Kidney glomerular epithelial cell (primary cell): ENCODE measurements at regions not wholly inside any gene's neighbourhood (a gene's known extent, or its start where the extent isn't known, plus 50 kb on each side); places are given as distances from the start of the nearest gene placed in this dataset.

Experiments used
- DNase-seq: peaks from one replicate; lab custom pipeline; 2025; lab: John Stamatoyannopoulos, UW

- DNase-seq: no peak
Observed at GRCh38 chr18:24786027-24786426, 325.6 kb downstream of the HRH4 start.

GRCh38 chr18:24790347-24790746 lies 329.9 kb downstream of the HRH4 start:
- DNase-seq: no peak

- DNase-seq: no peak
Observed at GRCh38 chr18:24791751-24792545, 331.5 kb downstream of the HRH4 start.

GRCh38 chr18:24793742-24794141 lies 333.3 kb downstream of the HRH4 start:
- DNase-seq: no peak

GRCh38 chr18:24795129-24795528 lies 334.7 kb downstream of the HRH4 start:
- DNase-seq: no peak

- DNase-seq: no peak
Observed at GRCh38 chr18:24797981-24798380, 337.5 kb downstream of the HRH4 start.

GRCh38 chr18:24799176-24799575 lies 338.7 kb downstream of the HRH4 start:
- DNase-seq: no peak

GRCh38 chr18:24799720-24800119 lies 339.3 kb downstream of the HRH4 start:
- DNase-seq: no peak

GRCh38 chr18:24801001-24801400 lies 340.6 kb downstream of the HRH4 start:
- DNase-seq: no peak

GRCh38 chr18:24802456-24802855 lies 342.0 kb downstream of the HRH4 start:
- no peak for DNase-seq

- no peak for DNase-seq
Observed at GRCh38 chr18:24805156-24805555, 344.7 kb downstream of the HRH4 start.

GRCh38 chr18:24809173-24809950 lies 348.9 kb downstream of the HRH4 start:
- DNase-seq: no peak

GRCh38 chr18:24810561-24811305 lies 350.3 kb downstream of the HRH4 start:
- DNase-seq: no peak

GRCh38 chr18:24811950-24812681 lies 351.7 kb downstream of the HRH4 start:
- DNase-seq: no peak

GRCh38 chr18:24814521-24814920 lies 354.1 kb downstream of the HRH4 start:
- DNase-seq: no peak

- no peak for DNase-seq
Observed at GRCh38 chr18:24817150-24817549, 356.7 kb downstream of the HRH4 start.

GRCh38 chr18:24817587-24818371 lies 357.3 kb downstream of the HRH4 start:
- DNase-seq: no peak

GRCh38 chr18:24818441-24818840 lies 358.0 kb downstream of the HRH4 start:
- DNase-seq: no peak

GRCh38 chr18:24819141-24819890 lies 358.9 kb downstream of the HRH4 start:
- DNase-seq: no peak

- DNase-seq: no peak
Observed at GRCh38 chr18:24825397-24825796, 365.0 kb downstream of the HRH4 start.
